ENCODE measurements at regions not wholly inside any gene's neighbourhood (a gene's known extent, or its start where the extent isn't known, plus 50 kb on each side); places are given as distances from the start of the nearest gene placed in this dataset.

- Mint-ChIP-seq H3K4me1 (no peaks in the 10 kb centered on the region), H3K36me3 (no peaks in the 10 kb centered on the region), H3K4me3 (no peak overlapping the region), H3K9me3 (no peaks in the 10 kb centered on the region), H3K27ac (no peak overlapping the region), H3K27me3 (peaks cover 5 to 14% of the 10 kb centered on the region in 2 donors)
- Histone ChIP-seq H3K4me3 (ENCODE audit: control insufficient read depth in 1 of 2, extremely low read depth in 1 of 2, low read length in 1 of 2) (no peak overlapping the region), H3K27ac (ENCODE audit: low read length) (no peak overlapping the region), H3K9me3 (no peaks in the 10 kb centered on the region), H3K4me1 (ENCODE audit: control insufficient read depth in 1 of 2, extremely low read depth in 1 of 2, insufficient read depth in 2 of 2, low read length in 2 of 2) (no peaks in the 10 kb centered on the region), H3K36me3 (ENCODE audit: control insufficient read depth in 2 of 2, extremely low read depth in 1 of 2, insufficient read depth in 1 of 2, low read length in 1 of 2) (no peaks in the 10 kb centered on the region), H3K27me3 (replicated peaks in 1 of 2; ENCODE audit: control insufficient read depth in 2 of 2, extremely low read depth in 1 of 2, insufficient read depth in 2 of 2, low read length in 1 of 2) (peaks cover 0 to 3% of the 10 kb centered on the region in 2 experiments)
- ATAC-seq (replicated peaks in 1 of 4) (no peak), DNase-seq (no peak)
- WGBS (ENCODE audit: insufficient coverage): 0% methylated on average over 1 of the region's 2 CpGs
- ChIA-PET POLR2A (no interaction called here), CTCF (no interaction called here)
Measured at GRCh38 chr11:116207019-116207418, 565.8 kb downstream of the BUD13 start.

- no peak overlapping the region for H3K27ac Mint-ChIP-seq
- Histone ChIP-seq H3K4me3 (ENCODE audit: control insufficient read depth in 1 of 2, extremely low read depth in 1 of 2, low read length in 1 of 2) (no peak overlapping the region), H3K4me1 (ENCODE audit: control insufficient read depth in 1 of 2, extremely low read depth in 1 of 2, insufficient read depth in 2 of 2, low read length in 2 of 2) (no peaks in the 10 kb centered on the region), H3K36me3 (ENCODE audit: control insufficient read depth in 2 of 2, extremely low read depth in 1 of 2, insufficient read depth in 1 of 2, low read length in 1 of 2) (no peaks in the 10 kb centered on the region), H3K27ac (ENCODE audit: low read length) (no peak overlapping the region), H3K27me3 (replicated peaks in 1 of 2; ENCODE audit: control insufficient read depth in 2 of 2, extremely low read depth in 1 of 2, insufficient read depth in 2 of 2, low read length in 1 of 2) (peaks cover 0 to 12% of the 10 kb centered on the region in 2 experiments), H3K9me3 (no peaks in the 10 kb centered on the region)
- no CpG with 5 or more reads among the region's 2 CpGs for WGBS (ENCODE audit: insufficient coverage)
- peaks cover 6 to 10% of the 10 kb centered on the region in 2 donors for H3K27me3 Mint-ChIP-seq
- ChIA-PET CTCF (no interaction called here), POLR2A (no interaction called here)
- H3K36me3 Mint-ChIP-seq: no peaks in the 10 kb centered on the region
- H3K9me3 Mint-ChIP-seq: no peaks in the 10 kb centered on the region
- no peak overlapping the region for H3K4me3 Mint-ChIP-seq
- ATAC-seq (replicated peaks in 1 of 4) (no peak), DNase-seq (no peak)
- no peaks in the 10 kb centered on the region for H3K4me1 Mint-ChIP-seq
Measured at GRCh38 chr11:116202922-116203321, 569.9 kb downstream of the BUD13 start.

GRCh38 chr11:116200564-116200963 is 572.2 kb downstream of the BUD13 start:
- no peaks in the 10 kb centered on the region for H3K9me3 ChIP-seq
- Mint-ChIP-seq H3K4me3 (no peak overlapping the region), H3K9me3 (no peaks in the 10 kb centered on the region), H3K27ac (no peak overlapping the region), H3K27me3 (peaks cover 6 to 13% of the 10 kb centered on the region in 2 donors), H3K4me1 (no peaks in the 10 kb centered on the region), H3K36me3 (no peaks in the 10 kb centered on the region)
- DNase-seq (no peak), ATAC-seq (replicated peaks in 1 of 4) (no peak)
- no peaks in the 10 kb centered on the region for H3K4me1 ChIP-seq (ENCODE audit: control insufficient read depth in 1 of 2, extremely low read depth in 1 of 2, insufficient read depth in 2 of 2, low read length in 2 of 2)
- no peak overlapping the region for H3K27ac ChIP-seq (ENCODE audit: low read length)
- WGBS (ENCODE audit: insufficient coverage): 77% methylated on average over 2 of the region's 8 CpGs
- H3K4me3 ChIP-seq (ENCODE audit: control insufficient read depth in 1 of 2, extremely low read depth in 1 of 2, low read length in 1 of 2): no peak overlapping the region
- CTCF ChIA-PET: no interaction called here
- H3K36me3 ChIP-seq (ENCODE audit: control insufficient read depth in 2 of 2, extremely low read depth in 1 of 2, insufficient read depth in 1 of 2, low read length in 1 of 2): no peaks in the 10 kb centered on the region
- POLR2A ChIA-PET: no interaction called here
- H3K27me3 ChIP-seq (replicated peaks in 1 of 2; ENCODE audit: control insufficient read depth in 2 of 2, extremely low read depth in 1 of 2, insufficient read depth in 2 of 2, low read length in 1 of 2): peaks cover 0 to 9% of the 10 kb centered on the region in 2 experiments

- Histone ChIP-seq H3K4me1 (ENCODE audit: control insufficient read depth in 1 of 2, extremely low read depth in 1 of 2, insufficient read depth in 2 of 2, low read length in 2 of 2) (no peaks in the 10 kb centered on the region), H3K27me3 (replicated peaks in 1 of 2; ENCODE audit: control insufficient read depth in 2 of 2, extremely low read depth in 1 of 2, insufficient read depth in 2 of 2, low read length in 1 of 2) (peaks cover 0 to 15% of the 10 kb centered on the region in 2 experiments), H3K27ac (ENCODE audit: low read length) (no peak overlapping the region), H3K36me3 (ENCODE audit: control insufficient read depth in 2 of 2, extremely low read depth in 1 of 2, insufficient read depth in 1 of 2, low read length in 1 of 2) (no peaks in the 10 kb centered on the region), H3K4me3 (ENCODE audit: control insufficient read depth in 1 of 2, extremely low read depth in 1 of 2, low read length in 1 of 2) (no peak overlapping the region), H3K9me3 (no peaks in the 10 kb centered on the region)
- Mint-ChIP-seq H3K9me3 (no peaks in the 10 kb centered on the region), H3K27me3 (peaks cover 15 to 22% of the 10 kb centered on the region in 2 donors), H3K27ac (no peak overlapping the region), H3K4me1 (no peaks in the 10 kb centered on the region), H3K4me3 (no peak overlapping the region), H3K36me3 (no peaks in the 10 kb centered on the region)
- DNase-seq (no peak), ATAC-seq (replicated peaks in 1 of 4) (peak in 1 of 4 experiments; percentile 13)
- WGBS (ENCODE audit: insufficient coverage): 61% methylated on average over 8 of the region's 10 CpGs
- CTCF ChIA-PET: no interaction called here
- POLR2A ChIA-PET: no interaction called here
Measured at GRCh38 chr11:116199182-116199581, 573.6 kb downstream of the BUD13 start.

GRCh38 chr11:116194156-116194904 is 578.5 kb downstream of the BUD13 start:
- no peaks in the 10 kb centered on the region for H3K4me1 ChIP-seq (ENCODE audit: control insufficient read depth in 1 of 2, extremely low read depth in 1 of 2, insufficient read depth in 2 of 2, low read length in 2 of 2)
- H3K4me3 ChIP-seq (ENCODE audit: control insufficient read depth in 1 of 2, extremely low read depth in 1 of 2, low read length in 1 of 2): no peak overlapping the region
- no peak overlapping the region for H3K4me3 Mint-ChIP-seq
- H3K27me3 Mint-ChIP-seq: peaks cover 38 to 46% of the 10 kb centered on the region in 2 donors
- no peaks in the 10 kb centered on the region for H3K36me3 Mint-ChIP-seq
- no peaks in the 10 kb centered on the region for H3K9me3 ChIP-seq
- no peak overlapping the region for H3K27ac Mint-ChIP-seq
- no CpG with 5 or more reads among the region's 5 CpGs for WGBS (ENCODE audit: insufficient coverage)
- no peak overlapping the region for H3K27ac ChIP-seq (ENCODE audit: low read length)
- peaks cover 6 to 49% of the 10 kb centered on the region in 2 experiments for H3K27me3 ChIP-seq (replicated peaks in 1 of 2; ENCODE audit: control insufficient read depth in 2 of 2, extremely low read depth in 1 of 2, insufficient read depth in 2 of 2, low read length in 1 of 2)
- H3K36me3 ChIP-seq (ENCODE audit: control insufficient read depth in 2 of 2, extremely low read depth in 1 of 2, insufficient read depth in 1 of 2, low read length in 1 of 2): no peaks in the 10 kb centered on the region
- ATAC-seq (replicated peaks in 1 of 4) (no peak), DNase-seq (no peak)
- CTCF ChIA-PET: no interaction called here
- peaks cover 0 to 4% (median 0%) of the 10 kb centered on the region in 3 donors for H3K9me3 Mint-ChIP-seq
- H3K4me1 Mint-ChIP-seq: peaks cover 2 to 8% (median 2%) of the 10 kb centered on the region in 3 donors
- POLR2A ChIA-PET: no interaction called here

- DNase-seq (no peak), ATAC-seq (replicated peaks in 1 of 4) (no peak)
- Mint-ChIP-seq H3K27me3 (peaks cover 42 to 49% of the 10 kb centered on the region in 2 donors), H3K4me3 (no peak overlapping the region), H3K27ac (no peak overlapping the region), H3K36me3 (no peaks in the 10 kb centered on the region), H3K4me1 (peaks cover 2 to 8% (median 2%) of the 10 kb centered on the region in 3 donors), H3K9me3 (peaks cover 0 to 8% (median 0%) of the 10 kb centered on the region in 3 donors)
- no peaks in the 10 kb centered on the region for H3K9me3 ChIP-seq
- H3K27ac ChIP-seq (ENCODE audit: low read length): no peak overlapping the region
- peaks cover 6 to 44% of the 10 kb centered on the region in 2 experiments for H3K27me3 ChIP-seq (replicated peaks in 1 of 2; ENCODE audit: control insufficient read depth in 2 of 2, extremely low read depth in 1 of 2, insufficient read depth in 2 of 2, low read length in 1 of 2)
- no peaks in the 10 kb centered on the region for H3K4me1 ChIP-seq (ENCODE audit: control insufficient read depth in 1 of 2, extremely low read depth in 1 of 2, insufficient read depth in 2 of 2, low read length in 2 of 2)
- WGBS (ENCODE audit: insufficient coverage): 12% methylated on average over 25 of the region's 34 CpGs
- H3K36me3 ChIP-seq (ENCODE audit: control insufficient read depth in 2 of 2, extremely low read depth in 1 of 2, insufficient read depth in 1 of 2, low read length in 1 of 2): no peaks in the 10 kb centered on the region
- POLR2A ChIA-PET: no interaction called here
- no peak overlapping the region for H3K4me3 ChIP-seq (ENCODE audit: control insufficient read depth in 1 of 2, extremely low read depth in 1 of 2, low read length in 1 of 2)
- CTCF ChIA-PET: no interaction called here
Measured at GRCh38 chr11:116193321-116194131, 579.3 kb downstream of the BUD13 start.
